UCSD-AML1 (cell line): ENCODE measurements at regions not wholly inside any gene's neighbourhood (a gene's known extent, or its start where the extent isn't known, plus 50 kb on each side); places are given as distances from the start of the nearest gene placed in this dataset.

Experiments
- DNase-seq: peaks from one replicate; lab custom pipeline; 2025; ENCODE audit not compliant: unreplicated experiment; lab: John Stamatoyannopoulos, UW

GRCh38 chr9:118871531-118871930 is 497.7 kb downstream of the BRINP1 start:
- DNase-seq = no peak

- DNase-seq = no peak
Observed at GRCh38 chr9:118882684-118883083, 486.6 kb downstream of the BRINP1 start.

GRCh38 chr9:118883411-118883810 is 485.8 kb downstream of the BRINP1 start:
- no peak for DNase-seq

GRCh38 chr9:118891213-118891612 is 478.0 kb downstream of the BRINP1 start:
- no peak for DNase-seq

- no peak for DNase-seq
Observed at GRCh38 chr9:118896324-118897000, 472.8 kb downstream of the BRINP1 start.

GRCh38 chr9:118918180-118918579 is 451.1 kb downstream of the BRINP1 start:
- DNase-seq = no peak

- DNase-seq = no peak
Observed at GRCh38 chr9:118928722-118929121, 440.5 kb downstream of the BRINP1 start.

GRCh38 chr9:118929287-118929686 is 439.9 kb downstream of the BRINP1 start:
- DNase-seq = no peak

GRCh38 chr9:118931941-118932340 is 437.3 kb downstream of the BRINP1 start:
- no peak for DNase-seq

GRCh38 chr9:118938581-118938980 is 430.7 kb downstream of the BRINP1 start:
- DNase-seq = no peak

- no peak for DNase-seq
Observed at GRCh38 chr9:118940473-118940872, 428.8 kb downstream of the BRINP1 start.

- DNase-seq = no peak
Observed at GRCh38 chr9:118946669-118947068, 422.6 kb downstream of the BRINP1 start.

- no peak for DNase-seq
Observed at GRCh38 chr9:118954857-118955256, 414.4 kb downstream of the BRINP1 start.

- no peak for DNase-seq
Observed at GRCh38 chr9:118957585-118957984, 411.6 kb downstream of the BRINP1 start.

GRCh38 chr9:118959366-118959765 is 409.9 kb downstream of the BRINP1 start:
- no peak for DNase-seq

- DNase-seq = no peak
Observed at GRCh38 chr9:118961857-118962256, 407.4 kb downstream of the BRINP1 start.

- DNase-seq = no peak
Observed at GRCh38 chr9:118962426-118962825, 406.8 kb downstream of the BRINP1 start.

GRCh38 chr9:118963674-118964073 is 405.6 kb downstream of the BRINP1 start:
- DNase-seq = no peak

GRCh38 chr9:118967901-118968300 is 401.3 kb downstream of the BRINP1 start:
- DNase-seq = no peak

- DNase-seq = no peak
Observed at GRCh38 chr9:118975736-118976135, 393.5 kb downstream of the BRINP1 start.

GRCh38 chr9:118976160-118976559 is 393.1 kb downstream of the BRINP1 start:
- DNase-seq = no peak

GRCh38 chr9:118984607-118985006 is 384.6 kb downstream of the BRINP1 start:
- DNase-seq = no peak

- no peak for DNase-seq
Observed at GRCh38 chr9:118985851-118986250, 383.4 kb downstream of the BRINP1 start.
